H9 (cell line): ENCODE measurements at regions not wholly inside any gene's neighbourhood (a gene's known extent, or its start where the extent isn't known, plus 50 kb on each side); places are given as distances from the start of the nearest gene placed in this dataset.

ENCODE experiments used
- DNase-seq: peaks from one replicate; pipeline ENCODE4 v3.0.0-alpha.2; 2017
- H2AFZ ChIP-seq: one replicate; pipeline ENCODE4 v1.6.1; 2013; ENCODE audit warnings: mild to moderate bottlenecking, low read length, control low read depth, moderate library complexity
- H2AK5ac ChIP-seq: 2 replicates; pipeline ENCODE4 v1.6.1; 2013; ENCODE audit warnings: low read length, control low read depth, mixed read lengths; ENCODE audit not compliant: insufficient read length
- H2BK120ac ChIP-seq: one replicate; pipeline ENCODE4 v1.6.1; 2013; ENCODE audit warnings: low read depth, mild to moderate bottlenecking, low read length, control low read depth, inconsistent platforms; ENCODE audit not compliant: poor library complexity, severe bottlenecking
- H2BK12ac ChIP-seq: 2 replicates; pipeline ENCODE4 v1.6.1; 2013; ENCODE audit warnings: low read length, control low read depth, mixed read lengths, low read depth; ENCODE audit not compliant: insufficient read length
- H2BK15ac ChIP-seq: 2 replicates; pipeline ENCODE4 v1.6.1; 2013; ENCODE audit warnings: low read depth, low read length, control low read depth
- H2BK20ac ChIP-seq: one replicate; pipeline ENCODE4 v1.6.1; 2013; ENCODE audit warnings: low read depth, mild to moderate bottlenecking, low read length, control low read depth, inconsistent platforms; ENCODE audit not compliant: poor library complexity, severe bottlenecking
- H2BK5ac ChIP-seq: 2 replicates; pipeline ENCODE4 v1.6.1; 2013; ENCODE audit warnings: low read length, control low read depth, mixed read lengths; ENCODE audit not compliant: insufficient read length
- H3K14ac ChIP-seq: 2 replicates; pipeline ENCODE4 v1.6.1; 2013; ENCODE audit warnings: low read length, control low read depth; ENCODE audit not compliant: insufficient read depth
- H3K18ac ChIP-seq: 2 replicates; pipeline ENCODE4 v1.6.1; 2013; ENCODE audit warnings: low read depth, mild to moderate bottlenecking, mixed read lengths, low read length, control low read depth; ENCODE audit not compliant: insufficient read length
- H3K23ac ChIP-seq: 2 replicates; pipeline ENCODE4 v1.6.1; 2013; ENCODE audit warnings: low read length, control low read depth, mixed read lengths, low read depth; ENCODE audit not compliant: insufficient read length
- H3K23me2 ChIP-seq: 2 replicates; pipeline ENCODE4 v1.6.1; 2013; ENCODE audit warnings: low read depth, mild to moderate bottlenecking, mixed read lengths, low read length, control low read depth; ENCODE audit not compliant: insufficient read length, poor library complexity, severe bottlenecking
- H3K27ac ChIP-seq: 2 replicates; pipeline ENCODE4 v1.5.1; 2013; ENCODE audit warnings: low read length, control low read depth, mixed read lengths, low read depth; ENCODE audit not compliant: insufficient read length
- H3K27me3 ChIP-seq: 2 replicates; pipeline ENCODE4 v1.6.1; 2013; ENCODE audit warnings: low read length, control low read depth, inconsistent platforms; ENCODE audit not compliant: insufficient read depth
- H3K4ac ChIP-seq: 2 replicates; pipeline ENCODE4 v1.6.1; 2013; ENCODE audit warnings: low read depth, mild to moderate bottlenecking, control low read depth, inconsistent platforms, low read length, moderate library complexity
- H3K4me1 ChIP-seq: 2 replicates; pipeline ENCODE4 v1.6.1; 2013; ENCODE audit warnings: low read length, control low read depth, inconsistent platforms; ENCODE audit not compliant: insufficient read depth
- H3K4me2 ChIP-seq: 2 replicates; pipeline ENCODE4 v1.6.1; 2013; ENCODE audit warnings: low read length, control low read depth, mixed read lengths; ENCODE audit not compliant: insufficient read length, insufficient read depth
- H3K56ac ChIP-seq: 2 replicates; pipeline ENCODE4 v1.6.1; 2013; ENCODE audit warnings: low read depth, mild to moderate bottlenecking, mixed read lengths, low read length, control low read depth; ENCODE audit not compliant: insufficient read length
- H3K79me1 ChIP-seq: 2 replicates; pipeline ENCODE4 v1.6.1; 2013; ENCODE audit warnings: low read depth, mild to moderate bottlenecking, moderate library complexity, low read length, control low read depth, inconsistent platforms; ENCODE audit not compliant: insufficient read depth, poor library complexity, severe bottlenecking
- H3K79me2 ChIP-seq: 2 replicates; pipeline ENCODE4 v1.6.1; 2013; ENCODE audit warnings: low read length, control low read depth, inconsistent platforms; ENCODE audit not compliant: insufficient read depth
- H3K9ac ChIP-seq: 2 replicates; pipeline ENCODE4 v1.6.1; 2013; ENCODE audit warnings: low read length, control low read depth, mixed read lengths; ENCODE audit not compliant: insufficient read length; ENCODE audit errors: extremely low read depth
- H3K9me3 ChIP-seq: one replicate; pipeline ENCODE4 v1.6.1; 2013; ENCODE audit warnings: low read depth, low read length, inconsistent platforms; ENCODE audit not compliant: control insufficient read depth
- H3T11ph ChIP-seq: one replicate; pipeline ENCODE4 v1.6.1; 2013; ENCODE audit warnings: mild to moderate bottlenecking, low read length, control low read depth, inconsistent platforms
- H4K20me1 ChIP-seq: one replicate; pipeline ENCODE4 v1.6.1; 2013; ENCODE audit not compliant: control insufficient read depth, insufficient read length, insufficient read depth
- H4K5ac ChIP-seq: 2 replicates; pipeline ENCODE4 v1.6.1; 2013; ENCODE audit warnings: low read depth, mild to moderate bottlenecking, mixed read lengths, low read length, control low read depth; ENCODE audit not compliant: insufficient read length
- H4K8ac ChIP-seq: replicated peaks from 2 replicates; pipeline ENCODE4 v1.6.1; 2013; ENCODE audit warnings: low read length, control low read depth, mixed read lengths, low read depth; ENCODE audit not compliant: insufficient read length
- H4K91ac ChIP-seq: 2 replicates; pipeline ENCODE4 v1.6.1; 2013; ENCODE audit warnings: low read depth, mild to moderate bottlenecking, moderate library complexity, mixed read lengths, low read length, control low read depth; ENCODE audit not compliant: insufficient read length
- H3K27ac Mint-ChIP-seq, 3 experiments: 2 replicates in 2 of 3; 3 replicates in 1 of 3; pipeline ENCODE4 v1.8.0; 2020 to 2021; ENCODE audit warnings: mixed read lengths in 3 of 3, mild to moderate bottlenecking in 1 of 3, moderate library complexity in 1 of 3
- H3K27me3 Mint-ChIP-seq: 2 replicates; pipeline ENCODE4 v1.8.0; 2021; ENCODE audit warnings: low read depth, mild to moderate bottlenecking, moderate library complexity, mixed read lengths
- H3K36me3 Mint-ChIP-seq, 3 experiments: 2 replicates in 2 of 3; 3 replicates in 1 of 3; pipeline ENCODE4 v1.8.0; 2020 to 2021; ENCODE audit warnings: low read depth in 3 of 3, mixed read lengths in 3 of 3; ENCODE audit not compliant: insufficient read depth in 1 of 3
- H3K4me1 Mint-ChIP-seq, 2 experiments: 2 replicates each; pipeline ENCODE4 v1.8.0; 2020; ENCODE audit warnings: mixed read lengths in 2 of 2
- H3K4me3 Mint-ChIP-seq, 2 experiments: 2 replicates in 1 of 2; 3 replicates in 1 of 2; pipeline ENCODE4 v1.8.0; 2020 to 2021; ENCODE audit warnings: mild to moderate bottlenecking in 2 of 2, mixed read lengths in 2 of 2, moderate library complexity in 1 of 2
- H3K9me3 Mint-ChIP-seq, 2 experiments: 2 replicates in 1 of 2; 3 replicates in 1 of 2; pipeline ENCODE4 v1.8.0; 2020; ENCODE audit warnings: mild to moderate bottlenecking in 2 of 2, mixed read lengths in 2 of 2, moderate library complexity in 1 of 2
- CTCF ChIP-seq: fragments of 200-600 bp; sonication (generic); conservative IDR thresholded peaks from 3 replicates; pipeline ENCODE4 v1.8.0; 2021; ENCODE audit warnings: antibody characterized with exemption, mild to moderate bottlenecking
- WGBS: extraction: QIAGEN DNeasy Blood & Tissue Kit; methylation state at CpG from one replicate; pipeline ENCODE4 v1.1.7; 2013; ENCODE audit warnings: missing lambda C conversion rate, low lambda C conversion rate, mixed read lengths; ENCODE audit not compliant: insufficient read length; ENCODE audit errors: extremely low coverage; 5-methylcytosine and 5-hydroxymethylcytosine counted together

DNA sequence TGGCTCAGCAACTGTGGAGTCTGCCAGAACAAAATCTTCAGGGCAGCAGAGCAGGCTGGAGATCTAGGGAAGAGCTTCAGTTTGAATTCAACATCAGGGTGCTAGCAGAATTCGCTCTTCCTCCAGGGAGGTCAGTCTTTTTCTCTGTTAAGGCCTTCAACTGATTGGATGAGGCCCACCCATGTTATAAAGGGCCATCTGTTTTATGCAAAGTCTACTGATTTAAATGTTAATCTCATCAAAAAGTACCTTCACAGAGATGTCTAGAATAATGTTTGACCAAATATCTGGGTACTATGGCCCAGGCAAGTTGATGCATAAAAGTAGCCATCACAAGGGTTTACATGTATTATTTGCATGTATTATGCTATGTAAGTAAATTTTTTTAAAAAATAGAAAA is 378.4 kb downstream of the BTG1 start:
- H3K79me1 ChIP-seq, result no peaks in the 10 kb centered on the region
- Mint-ChIP-seq H3K4me1 (no peaks in the 10 kb centered on the region), H3K4me3 (no peak overlapping the region), H3K27ac (no peak overlapping the region), H3K9me3 (peaks cover 0 to 2% of the 10 kb centered on the region in 2 experiments; a peak in 2 of 5 replicates), H3K36me3 (peaks cover 0 to 3% (median 2%) of the 10 kb centered on the region in 3 experiments; a peak in 2 of 7 replicates), H3K27me3 (no peaks in the 10 kb centered on the region)
- no peak overlapping the region for H3K14ac ChIP-seq
- no peaks in the 10 kb centered on the region for H3K9me3 ChIP-seq
- no peak overlapping the region for H2BK5ac ChIP-seq
- H3T11ph ChIP-seq, result no peak overlapping the region
- no peaks in the 10 kb centered on the region for H3K23me2 ChIP-seq
- H3K27me3 ChIP-seq, result no peaks in the 10 kb centered on the region; the same call in 1 of the 2 replicates
- H2AK5ac ChIP-seq, result no peak overlapping the region
- no peak overlapping the region for H3K9ac ChIP-seq
- no peak overlapping the region for H3K23ac ChIP-seq
- H3K56ac ChIP-seq, result no peak overlapping the region
- H3K4me1 ChIP-seq, result no peaks in the 10 kb centered on the region
- no peaks in the 10 kb centered on the region for H3K79me2 ChIP-seq
- H2BK20ac ChIP-seq, result no peak overlapping the region
- H3K27ac ChIP-seq, result no peak overlapping the region
- H4K91ac ChIP-seq, result no peak overlapping the region
- TF ChIP-seq CTCF, result no peak
- no peak overlapping the region for H3K18ac ChIP-seq
- H2AFZ ChIP-seq, result no peak overlapping the region
- no peaks in the 10 kb centered on the region for H4K20me1 ChIP-seq
- no peak for DNase-seq
- no peak overlapping the region for H3K4ac ChIP-seq
- no peak overlapping the region for H4K8ac ChIP-seq
- WGBS, result no CpG with 5 or more reads among the region's 1 CpG
- no peak overlapping the region for H2BK12ac ChIP-seq
- H2BK120ac ChIP-seq, result no peak overlapping the region
- H4K5ac ChIP-seq, result no peak overlapping the region
- no peak overlapping the region for H3K4me2 ChIP-seq
- no peak overlapping the region for H2BK15ac ChIP-seq
